MM.1S (cell line): ENCODE measurements at regions not wholly inside any gene's neighbourhood (a gene's known extent, or its start where the extent isn't known, plus 50 kb on each side); places are given as distances from the start of the nearest gene placed in this dataset.

Source experiments
- CTCF ChIP-seq: fragments of 300-600 bp; sonication (generic); IDR thresholded peaks from 2 replicates; pipeline ENCODE4 v1.5.1; 2016; ENCODE audit warnings: antibody characterized with exemption, low read length, mixed read lengths
- EZH2 ChIP-seq: fragments of 300-600 bp; sonication (generic); optimal IDR thresholded peaks from 2 replicates; pipeline ENCODE3; 2017; ENCODE audit warnings: low read depth, mild to moderate bottlenecking, antibody characterized with exemption, low read length, mixed read lengths
- EZH2phosphoT487 ChIP-seq: fragments of 300-600 bp; sonication (generic); IDR thresholded peaks from 2 replicates; pipeline ENCODE4 v1.6.1; 2018; ENCODE audit warnings: antibody characterized with exemption, low read length

- TF ChIP-seq CTCF: no peak
- TF ChIP-seq EZH2: no peak
- no peak for TF ChIP-seq EZH2phosphoT487
These were observed 577.0 kb downstream of the SPOCK3 start for GRCh38 chr4:166657261-166657660.
